ENCODE measurements at regions not wholly inside any gene's neighbourhood (a gene's known extent, or its start where the extent isn't known, plus 50 kb on each side); places are given as distances from the start of the nearest gene placed in this dataset.

- TF ChIP-seq POLR2AphosphoS5 (IDR thresholded peaks at IDR 0.05; ENCODE audit: borderline replicate concordance, low read depth, low read length) (no peak), EZH2 (IDR thresholded peaks at IDR 0.05) (no peak)
Measured at GRCh38 chr4:11736978-11737377, 308.3 kb upstream of the HS3ST1 start.
